Stimulated activated effector memory CD8-positive, alpha-beta T cell treated with anti-CD3 and anti-CD28 coated beads, Interleukin-12 subunit alpha, Interleukin-12 subunit beta, amount 100 ng/mL, for 72 hours (primary cell): ENCODE measurements at regions not wholly inside any gene's neighbourhood (a gene's known extent, or its start where the extent isn't known, plus 50 kb on each side); places are given as distances from the start of the nearest gene placed in this dataset.
"Not testable (repeated sequence)": the region's sequence is repeated elsewhere in the genome, so short reads cannot be mapped to it uniquely, and the experiment has no call there.

ENCODE experiments used
- ATAC-seq: fragments of 150-1000 bp; cut with Tn5 transposase; 2 replicates; pipeline ENCODE4 v1.10.0; 2021
- DNase-seq, 2 donors: peaks; one replicate each; pipeline ENCODE4 v3.0.0; 2021 to 2022; ENCODE audit warnings: low spot score in 2 of 2
- H3K27ac Mint-ChIP-seq: one replicate; pipeline ENCODE4 v1.8.0; 2022; ENCODE audit warnings: mild to moderate bottlenecking, mixed read lengths
- H3K36me3 Mint-ChIP-seq: one replicate; pipeline ENCODE4 v1.8.0; 2022; ENCODE audit warnings: mild to moderate bottlenecking, mixed read lengths
- H3K4me1 Mint-ChIP-seq: one replicate; pipeline ENCODE4 v1.8.0; 2022; ENCODE audit warnings: mixed read lengths
- H3K4me3 Mint-ChIP-seq: one replicate; pipeline ENCODE4 v1.8.0; 2022; ENCODE audit warnings: mild to moderate bottlenecking, mixed read lengths
- H3K9me3 Mint-ChIP-seq: one replicate; pipeline ENCODE4 v1.8.0; 2022; ENCODE audit warnings: mixed read lengths

DNA sequence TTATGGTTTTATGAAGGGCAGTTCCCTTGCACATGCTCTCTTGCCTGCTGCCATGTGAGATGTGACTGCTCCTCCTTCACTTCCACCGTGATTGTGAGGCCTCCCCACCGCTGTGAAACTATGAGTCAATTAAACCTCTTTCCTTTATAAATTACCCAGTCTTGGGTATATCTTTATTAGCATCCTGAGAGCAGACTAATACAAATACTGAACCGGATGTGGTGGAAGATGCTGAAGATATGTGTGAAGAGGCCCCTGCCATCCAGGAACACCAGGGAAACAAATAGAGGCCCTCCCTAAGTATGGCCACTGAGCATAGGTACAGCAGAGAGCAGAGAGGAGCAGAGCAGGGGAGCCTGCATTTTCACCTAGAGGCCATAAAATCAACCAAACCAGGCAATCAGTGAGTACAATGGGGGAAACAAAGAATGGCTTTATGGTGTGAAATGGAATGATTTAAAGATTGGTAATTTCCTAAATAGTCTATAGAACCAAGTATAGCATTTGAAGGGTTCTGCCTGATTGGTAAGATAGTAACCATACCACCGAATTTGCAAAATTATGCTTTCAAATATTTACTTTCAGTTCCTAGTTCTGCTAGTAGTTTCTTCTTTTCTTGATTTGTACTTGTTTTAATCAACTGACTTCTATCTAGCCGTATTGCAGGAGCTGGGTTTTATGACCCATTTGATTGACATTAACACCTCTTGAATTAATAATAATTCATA, 421.6 kb downstream of the IRX1 start:
- H3K36me3 Mint-ChIP-seq, result no peaks in the 10 kb centered on the region
- H3K4me3 Mint-ChIP-seq, result no peak overlapping the region
- no peak overlapping the region for H3K27ac Mint-ChIP-seq
- no peak for DNase-seq
- H3K9me3 Mint-ChIP-seq, result peaks cover 7% of the 10 kb centered on the region
- no peak for ATAC-seq
- no peaks in the 10 kb centered on the region for H3K4me1 Mint-ChIP-seq

DNA sequence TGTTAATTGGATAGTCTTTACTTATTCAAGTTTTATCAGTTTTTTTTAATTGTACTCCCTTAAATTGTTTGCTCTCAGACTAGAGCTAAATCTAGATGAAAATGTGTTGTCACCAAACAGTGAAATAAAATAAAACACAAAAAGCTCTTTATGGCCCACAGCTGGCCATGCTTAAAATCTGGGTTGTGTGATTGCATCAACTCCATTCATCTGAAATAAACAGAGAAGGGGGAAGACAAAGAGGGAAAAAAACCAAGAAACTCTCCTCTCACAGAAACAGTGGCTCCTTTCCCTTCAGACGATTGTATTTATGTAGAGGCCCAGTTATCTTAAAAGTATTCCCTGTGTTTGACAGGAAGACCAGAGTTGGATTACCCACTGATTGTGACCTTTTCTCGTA, 422.4 kb downstream of the IRX1 start:
- ATAC-seq, result no peak
- no peak overlapping the region for H3K27ac Mint-ChIP-seq
- H3K9me3 Mint-ChIP-seq, result peaks cover 7% of the 10 kb centered on the region
- H3K4me3 Mint-ChIP-seq, result no peak overlapping the region
- peaks cover 6% of the 10 kb centered on the region for H3K36me3 Mint-ChIP-seq
- no peaks in the 10 kb centered on the region for H3K4me1 Mint-ChIP-seq
- DNase-seq, result no peak

DNA sequence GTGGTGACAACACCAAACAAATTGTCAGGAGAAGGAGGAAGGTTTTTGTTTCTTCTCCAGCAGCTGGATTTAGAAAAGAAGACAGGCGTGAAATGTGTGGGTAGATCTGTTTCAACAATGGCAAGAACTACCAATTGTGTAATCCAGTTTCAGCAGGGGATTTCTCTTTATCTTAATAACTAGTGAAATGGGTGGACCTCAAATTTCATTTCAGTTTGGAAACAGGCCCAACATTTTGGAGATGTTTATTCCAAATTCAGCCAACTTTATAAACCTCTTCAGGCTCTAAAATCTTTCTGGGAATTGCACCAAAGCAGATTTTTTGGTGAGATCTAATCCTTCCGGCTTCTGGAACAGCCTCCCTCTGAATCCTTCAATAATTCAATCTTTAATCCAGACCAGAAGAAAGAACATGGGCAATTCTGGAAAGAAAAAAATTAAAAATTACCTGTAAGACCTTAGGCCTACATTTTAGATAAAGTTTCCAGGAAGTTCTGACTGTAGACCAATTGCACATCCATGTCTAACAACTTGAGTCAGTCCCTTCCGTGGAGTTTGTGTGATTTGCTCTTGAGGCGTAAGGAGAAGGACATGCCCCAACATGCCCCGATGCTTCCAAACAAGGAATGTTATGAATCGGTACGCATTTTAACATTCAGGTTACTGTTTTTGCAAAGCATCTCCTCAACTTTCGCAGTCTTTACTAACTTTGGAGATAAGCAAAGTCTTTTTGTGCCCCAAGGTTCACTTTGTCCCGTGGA, 423.6 kb downstream of the IRX1 start:
- Mint-ChIP-seq H3K4me1 (no peaks in the 10 kb centered on the region), H3K27ac (no peak overlapping the region), H3K36me3 (peaks cover 6% of the 10 kb centered on the region), H3K9me3 (peaks cover 10% of the 10 kb centered on the region), H3K4me3 (no peak overlapping the region)
- no peak for DNase-seq
- no peak for ATAC-seq

DNA sequence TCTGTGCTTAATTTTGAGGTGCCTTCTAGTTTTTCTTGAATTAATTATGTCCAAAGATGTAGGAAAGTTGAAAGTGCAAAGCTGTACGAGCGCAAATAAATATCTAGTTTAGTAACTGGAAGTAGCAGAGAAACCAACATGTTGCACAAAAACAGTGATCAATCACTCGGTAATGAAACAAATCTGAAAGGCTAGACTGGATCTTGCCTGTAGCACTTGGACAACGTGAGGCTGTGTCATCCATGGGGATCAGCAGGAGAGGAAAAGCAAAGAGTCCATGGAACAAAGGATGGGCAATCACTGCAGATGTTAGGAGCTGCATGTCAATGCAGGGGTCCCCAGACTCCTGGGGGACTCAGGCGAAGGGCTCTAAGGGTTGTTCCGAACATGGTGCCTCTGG, 424.2 kb downstream of the IRX1 start:
- no peak for ATAC-seq
- DNase-seq, result no peak
- no peaks in the 10 kb centered on the region for H3K4me1 Mint-ChIP-seq
- H3K36me3 Mint-ChIP-seq, result peaks cover 6% of the 10 kb centered on the region
- H3K27ac Mint-ChIP-seq, result no peak overlapping the region
- H3K9me3 Mint-ChIP-seq, result peaks cover 10% of the 10 kb centered on the region
- H3K4me3 Mint-ChIP-seq, result no peak overlapping the region

DNA sequence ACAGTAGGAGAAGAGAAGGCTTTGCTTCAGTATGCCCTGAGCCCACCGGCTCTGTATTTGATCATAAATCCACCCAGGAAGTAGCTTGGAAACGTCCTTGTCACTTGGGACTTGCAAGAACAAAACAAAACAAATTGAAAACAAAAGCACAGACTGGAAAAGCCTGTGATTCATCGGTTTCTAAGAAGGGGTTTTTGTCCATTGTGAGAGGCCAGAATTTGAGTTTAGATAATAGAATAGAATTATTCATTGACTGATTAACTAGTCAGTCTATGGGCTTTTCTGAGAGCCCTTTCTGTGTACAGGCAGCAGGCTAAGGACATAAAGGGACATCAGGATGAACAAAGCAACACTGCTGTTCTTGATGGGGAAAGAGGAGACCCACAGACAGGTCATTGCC, 424.8 kb downstream of the IRX1 start:
- ATAC-seq (no peak), DNase-seq (no peak)
- Mint-ChIP-seq H3K4me3 (no peak overlapping the region), H3K9me3 (peaks cover 10% of the 10 kb centered on the region), H3K4me1 (no peaks in the 10 kb centered on the region), H3K27ac (no peak overlapping the region), H3K36me3 (peaks cover 6% of the 10 kb centered on the region)

DNA sequence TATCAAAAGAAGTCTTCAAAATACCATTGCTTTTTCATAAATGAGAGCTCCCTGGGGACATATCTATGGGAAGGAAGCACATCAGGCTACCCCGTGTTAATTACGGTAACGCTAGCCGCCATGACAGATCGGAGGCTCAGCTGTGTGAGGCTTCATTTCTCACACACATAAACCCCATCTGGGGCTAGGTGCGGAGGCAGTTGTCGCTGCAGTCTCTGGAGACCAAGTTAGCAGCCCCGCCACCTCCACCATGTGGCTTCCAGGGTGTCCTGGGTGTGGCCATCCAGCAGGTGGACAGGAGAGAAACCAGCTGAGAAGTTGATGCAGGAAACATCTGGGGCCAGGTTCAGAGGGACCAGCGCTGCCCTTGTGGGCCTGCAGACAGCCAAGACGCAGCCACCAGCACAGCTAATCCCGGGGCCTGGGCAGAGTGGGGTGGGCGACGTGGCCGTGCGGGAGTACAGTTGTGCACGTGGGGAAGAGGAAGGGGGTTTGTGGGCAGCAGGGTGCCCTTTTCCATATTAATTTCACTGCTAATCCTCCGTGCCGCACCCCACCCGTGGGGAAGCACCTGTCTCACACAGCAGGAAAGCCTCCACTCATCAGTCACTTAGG, 426.5 kb downstream of the IRX1 start:
- DNase-seq, result no peak
- no peak overlapping the region for H3K4me3 Mint-ChIP-seq
- H3K4me1 Mint-ChIP-seq, result no peaks in the 10 kb centered on the region
- peaks cover 6% of the 10 kb centered on the region for H3K36me3 Mint-ChIP-seq
- no peak for ATAC-seq
- no peak overlapping the region for H3K27ac Mint-ChIP-seq
- H3K9me3 Mint-ChIP-seq, result peaks cover 6% of the 10 kb centered on the region

DNA sequence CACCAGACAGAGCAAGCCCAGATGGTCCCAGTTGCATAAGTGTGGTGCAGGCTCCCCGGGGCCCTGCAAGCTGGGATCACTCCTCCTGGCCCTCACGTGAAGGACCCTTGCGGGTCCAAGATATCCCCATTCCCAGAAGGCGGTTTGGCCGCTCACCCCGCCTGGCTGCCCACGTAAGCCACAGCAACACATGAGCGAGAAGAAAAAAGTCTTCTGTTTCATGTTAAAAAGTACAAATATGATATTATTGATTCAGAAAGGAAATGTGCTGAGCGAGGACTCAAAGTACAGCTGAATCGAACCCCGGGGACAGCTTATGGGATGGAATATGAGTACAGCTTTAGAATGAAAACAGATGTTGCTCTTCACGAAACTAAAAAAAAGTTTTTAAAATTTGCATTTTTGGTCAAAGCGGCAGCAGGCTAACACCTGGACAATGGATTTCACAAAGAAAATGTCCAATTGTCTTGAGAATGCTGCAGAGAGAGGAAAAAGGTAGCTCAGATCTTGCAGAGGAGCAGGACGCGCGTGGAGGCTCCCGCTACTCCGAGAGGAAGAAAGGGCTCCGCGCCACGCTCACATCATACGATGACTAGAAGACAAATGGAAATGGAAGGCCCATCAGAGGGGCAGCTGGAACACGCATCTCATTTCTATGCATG, 427.6 kb downstream of the IRX1 start:
- H3K4me3 Mint-ChIP-seq, result no peak overlapping the region
- no peaks in the 10 kb centered on the region for H3K4me1 Mint-ChIP-seq
- DNase-seq (no peak), ATAC-seq (no peak)
- H3K36me3 Mint-ChIP-seq, result peaks cover 6% of the 10 kb centered on the region
- H3K9me3 Mint-ChIP-seq, result peaks cover 5% of the 10 kb centered on the region
- no peak overlapping the region for H3K27ac Mint-ChIP-seq

DNA sequence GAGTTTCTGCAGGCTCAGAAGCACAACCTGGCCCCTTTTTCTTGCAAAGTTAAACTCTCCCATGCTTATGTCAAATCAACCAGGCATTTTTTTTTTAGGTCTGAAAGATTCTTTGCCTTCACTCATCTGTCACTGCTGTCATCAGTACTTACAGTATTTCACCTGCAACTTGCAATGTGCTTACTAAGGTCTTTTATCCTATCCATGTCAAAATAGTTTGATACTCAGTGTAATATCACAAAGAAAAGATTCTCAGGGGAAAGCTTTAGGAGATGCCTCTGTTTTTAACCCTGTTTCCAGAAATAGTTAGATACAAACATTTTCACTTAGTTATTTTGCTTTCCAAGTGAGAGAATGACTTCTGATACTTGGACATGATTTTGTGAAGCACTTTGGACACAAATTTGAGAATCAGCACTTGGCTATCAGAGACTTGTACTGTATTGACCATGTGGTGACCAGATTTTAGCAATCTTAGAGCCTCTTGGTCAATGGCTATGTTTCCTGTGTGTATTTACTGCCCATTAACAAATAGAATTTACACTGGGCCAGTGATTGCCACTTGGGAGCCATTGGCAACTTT, 428.2 kb downstream of the IRX1 start:
- ATAC-seq, result no peak
- no peak overlapping the region for H3K4me3 Mint-ChIP-seq
- no peak for DNase-seq
- no peak overlapping the region for H3K27ac Mint-ChIP-seq
- no peaks in the 10 kb centered on the region for H3K4me1 Mint-ChIP-seq
- H3K9me3 Mint-ChIP-seq, result peaks cover 3% of the 10 kb centered on the region
- peaks cover 6% of the 10 kb centered on the region for H3K36me3 Mint-ChIP-seq

DNA sequence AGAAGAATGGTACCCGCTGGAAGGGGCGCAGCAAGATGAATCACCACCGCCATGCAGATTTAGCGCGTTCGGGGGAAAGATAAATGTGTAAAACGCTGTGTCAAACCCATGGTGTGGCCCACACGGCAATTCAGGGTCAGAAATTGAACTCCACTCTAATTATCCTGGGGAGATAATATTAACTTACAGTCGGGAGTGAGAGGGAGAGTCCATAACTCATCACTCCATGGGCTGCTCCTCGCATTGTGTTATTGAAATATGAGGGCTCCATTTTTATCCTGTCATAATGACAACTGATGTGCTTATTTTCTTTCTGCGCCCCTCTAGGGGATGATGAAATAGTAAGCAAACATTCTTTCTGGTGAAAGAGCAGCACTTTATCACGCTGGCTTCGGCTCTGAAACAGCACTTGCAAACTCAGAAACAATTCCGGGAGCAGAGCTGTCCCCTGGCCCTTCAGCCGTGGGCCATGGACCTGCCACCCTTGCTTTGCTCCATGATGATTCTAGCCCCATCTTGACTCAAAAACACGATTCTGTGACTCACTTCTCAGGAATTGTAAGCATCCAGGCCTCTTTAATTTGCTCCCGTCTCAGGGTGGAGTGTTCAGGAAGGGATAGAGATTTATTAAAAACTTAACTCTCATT, 431.6 kb downstream of the IRX1 start:
- Mint-ChIP-seq H3K27ac (no peak overlapping the region), H3K4me3 (no peak overlapping the region), H3K4me1 (no peaks in the 10 kb centered on the region), H3K9me3 (peaks cover 6% of the 10 kb centered on the region), H3K36me3 (peaks cover 6% of the 10 kb centered on the region)
- no peak for ATAC-seq
- no peak for DNase-seq

DNA sequence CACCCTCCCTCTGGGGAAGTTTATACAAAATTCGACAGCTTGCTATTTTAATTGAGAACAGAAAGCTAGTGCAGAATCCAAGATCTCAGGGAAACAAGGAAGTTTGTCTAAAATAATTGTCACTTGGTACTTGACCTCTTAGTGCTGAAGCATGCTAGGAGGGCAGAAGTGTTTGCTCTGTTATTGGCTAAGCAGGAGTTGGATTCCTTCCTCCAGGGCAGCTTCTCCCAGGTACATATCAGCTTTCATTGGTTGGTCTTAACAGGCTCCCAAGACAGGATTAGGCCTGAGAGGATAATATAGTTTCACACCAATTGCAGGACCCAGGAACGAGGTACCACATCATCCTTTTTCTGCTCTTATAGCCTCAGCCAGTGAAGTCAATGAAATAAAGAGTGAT, 432.8 kb downstream of the IRX1 start:
- Mint-ChIP-seq H3K27ac (no peak overlapping the region), H3K4me1 (no peaks in the 10 kb centered on the region)
- no peak for ATAC-seq

DNA sequence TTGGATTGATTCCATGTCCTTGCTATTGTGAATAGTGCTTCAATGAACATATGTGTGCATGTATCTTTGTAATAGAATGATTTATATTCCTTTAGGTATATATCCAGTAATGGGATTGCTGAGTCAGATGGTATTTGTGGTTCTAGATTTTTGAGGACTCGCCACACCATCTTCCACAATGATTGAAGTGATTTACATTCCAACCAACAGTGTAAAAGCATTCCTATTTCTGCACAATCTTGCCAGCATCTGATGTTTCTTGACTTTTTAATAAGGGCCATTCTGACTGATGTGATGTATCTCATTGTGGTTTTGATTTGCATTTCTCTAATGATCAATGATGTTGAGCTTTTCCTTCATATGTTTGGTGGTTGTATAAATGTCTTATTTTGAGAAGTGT, 437.9 kb downstream of the IRX1 start:
- H3K4me3 Mint-ChIP-seq, ATAC-seq, DNase-seq, H3K27ac Mint-ChIP-seq, H3K36me3 Mint-ChIP-seq, H3K4me1 Mint-ChIP-seq, H3K9me3 Mint-ChIP-seq: not testable (repeated sequence)

More for the DNA sequence above, 432.8 kb downstream of the IRX1 start:
- DNase-seq, result no peak
- Mint-ChIP-seq H3K36me3 (no peaks in the 10 kb centered on the region), H3K4me3 (no peak overlapping the region), H3K9me3 (peaks cover 5% of the 10 kb centered on the region)

DNA sequence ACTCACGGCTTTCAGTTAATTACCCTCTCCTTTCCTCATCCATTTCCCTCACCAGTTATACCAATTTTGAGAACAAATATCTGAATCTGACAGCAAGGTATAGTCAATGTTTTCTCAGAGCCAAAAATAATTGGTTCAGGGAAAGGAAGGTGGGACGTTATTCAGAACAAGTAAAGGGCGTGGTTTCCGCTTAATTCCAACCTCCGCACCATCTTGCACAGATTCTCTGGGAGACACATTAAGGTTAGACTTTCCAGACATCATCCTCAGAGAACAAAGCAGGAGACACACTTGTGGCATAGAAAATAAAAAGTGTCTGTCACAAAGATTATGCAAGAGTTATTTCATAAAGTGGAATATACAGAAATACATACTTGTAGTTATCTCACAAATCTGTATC, 441.2 kb downstream of the IRX1 start:
- no peak for DNase-seq
- no peak for ATAC-seq
- Mint-ChIP-seq H3K4me1 (no peaks in the 10 kb centered on the region), H3K27ac (no peak overlapping the region), H3K36me3 (no peaks in the 10 kb centered on the region), H3K4me3 (no peak overlapping the region), H3K9me3 (peaks cover 19% of the 10 kb centered on the region)

DNA sequence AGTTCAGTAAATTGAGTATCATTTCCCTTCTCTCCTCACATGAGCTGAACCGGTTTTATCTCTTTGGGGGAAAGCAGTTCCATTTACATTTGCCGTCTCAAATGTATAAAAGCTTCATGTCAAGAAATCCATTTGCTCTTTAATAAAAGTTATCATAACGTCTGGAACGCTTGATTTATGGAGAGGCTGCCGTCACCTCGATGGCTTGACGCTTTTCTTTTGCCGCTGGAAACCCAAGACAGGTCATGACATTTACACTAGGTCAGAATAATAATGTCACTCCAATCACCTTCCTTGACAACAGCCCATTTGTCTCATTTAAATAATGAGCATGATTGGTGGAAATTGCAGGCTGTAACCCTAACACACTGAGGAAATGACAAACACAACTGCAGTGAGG, 443.4 kb downstream of the IRX1 start:
- Mint-ChIP-seq H3K4me3 (no peak overlapping the region), H3K4me1 (no peaks in the 10 kb centered on the region), H3K27ac (no peak overlapping the region), H3K36me3 (no peaks in the 10 kb centered on the region), H3K9me3 (peaks cover 18% of the 10 kb centered on the region)
- ATAC-seq (no peak), DNase-seq (no peak)

DNA sequence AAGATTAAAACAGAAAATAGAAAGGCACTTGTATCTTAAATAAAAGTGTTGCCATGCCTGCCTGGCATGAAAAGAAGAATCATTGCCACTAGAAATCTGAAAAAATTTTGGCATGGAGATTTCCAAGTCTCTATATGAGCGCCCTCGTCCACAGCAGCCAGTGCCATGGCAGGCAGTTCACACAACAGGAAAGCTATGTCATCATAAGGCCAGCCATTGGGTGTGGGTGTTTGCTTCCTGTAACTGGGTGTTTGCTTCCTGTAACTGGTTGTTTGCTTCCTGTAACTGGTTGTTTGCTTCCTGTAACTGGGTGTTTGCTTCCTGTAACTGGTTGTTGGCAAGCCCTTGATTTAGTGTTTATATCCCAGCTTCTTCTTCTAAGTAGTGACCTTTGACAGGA, 446.7 kb downstream of the IRX1 start:
- no peak overlapping the region for H3K4me3 Mint-ChIP-seq
- ATAC-seq (no peak), DNase-seq (no peak)
- no peaks in the 10 kb centered on the region for H3K36me3 Mint-ChIP-seq
- peaks cover 24% of the 10 kb centered on the region for H3K9me3 Mint-ChIP-seq
- H3K27ac Mint-ChIP-seq, result no peak overlapping the region
- H3K4me1 Mint-ChIP-seq, result no peaks in the 10 kb centered on the region

DNA sequence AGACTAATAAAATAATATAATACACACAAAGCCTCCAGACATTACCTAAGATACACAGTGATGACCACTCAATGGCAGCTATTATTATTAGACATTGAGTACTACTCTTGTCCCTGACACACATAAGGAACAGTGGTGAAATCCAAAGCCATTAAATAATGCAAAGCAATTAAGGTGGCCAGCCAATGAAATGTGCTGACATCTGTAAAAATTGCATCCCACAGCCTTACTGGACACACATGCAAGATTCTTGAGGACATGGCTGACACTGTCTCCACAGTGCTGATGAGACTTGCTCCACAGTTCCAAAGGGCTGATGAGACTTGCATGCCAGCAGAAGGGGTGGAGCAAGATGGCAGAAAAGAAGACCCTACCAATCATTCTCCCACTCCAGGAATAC, 447.5 kb downstream of the IRX1 start:
- no peak for DNase-seq
- Mint-ChIP-seq H3K36me3 (no peaks in the 10 kb centered on the region), H3K27ac (no peak overlapping the region), H3K4me1 (no peaks in the 10 kb centered on the region), H3K9me3 (peaks cover 24% of the 10 kb centered on the region), H3K4me3 (no peak overlapping the region)
- no peak for ATAC-seq
